Effector memory CD4-positive, alpha-beta T cell (primary cell): ENCODE measurements at regions not wholly inside any gene's neighbourhood (a gene's known extent, or its start where the extent isn't known, plus 50 kb on each side); places are given as distances from the start of the nearest gene placed in this dataset.

Experiments
- DNase-seq, 3 donors: peaks; one replicate each; pipeline ENCODE4 v3.0.0-alpha.2; 2020
- H3K27ac ChIP-seq: 2 replicates; pipeline ENCODE4 v1.7.0; 2013; ENCODE audit warnings: mild to moderate bottlenecking, low read length, moderate library complexity; ENCODE audit not compliant: insufficient read depth, poor library complexity, severe bottlenecking
- H3K27me3 ChIP-seq: replicated peaks from 2 replicates; pipeline ENCODE4 v1.7.0; 2013; ENCODE audit warnings: mild to moderate bottlenecking, low read length; ENCODE audit not compliant: insufficient read depth, control insufficient read depth, poor library complexity, severe bottlenecking
- H3K36me3 ChIP-seq: 2 replicates; pipeline ENCODE4 v1.7.0; 2013; ENCODE audit warnings: mild to moderate bottlenecking, low read length, moderate library complexity; ENCODE audit not compliant: control insufficient read depth, insufficient read depth
- H3K4me1 ChIP-seq: 2 replicates; pipeline ENCODE4 v1.7.0; 2013; ENCODE audit warnings: low read length, mild to moderate bottlenecking; ENCODE audit not compliant: control insufficient read depth, insufficient read depth, poor library complexity, severe bottlenecking
- H3K4me3 ChIP-seq: 2 replicates; pipeline ENCODE4 v1.7.0; 2013; ENCODE audit warnings: low read length, low read depth, mild to moderate bottlenecking; ENCODE audit not compliant: insufficient read depth, poor library complexity, severe bottlenecking
- H3K9me3 ChIP-seq: 2 replicates; pipeline ENCODE4 v1.7.0; 2013; ENCODE audit warnings: mild to moderate bottlenecking, low read length, moderate library complexity; ENCODE audit not compliant: control insufficient read depth

DNA sequence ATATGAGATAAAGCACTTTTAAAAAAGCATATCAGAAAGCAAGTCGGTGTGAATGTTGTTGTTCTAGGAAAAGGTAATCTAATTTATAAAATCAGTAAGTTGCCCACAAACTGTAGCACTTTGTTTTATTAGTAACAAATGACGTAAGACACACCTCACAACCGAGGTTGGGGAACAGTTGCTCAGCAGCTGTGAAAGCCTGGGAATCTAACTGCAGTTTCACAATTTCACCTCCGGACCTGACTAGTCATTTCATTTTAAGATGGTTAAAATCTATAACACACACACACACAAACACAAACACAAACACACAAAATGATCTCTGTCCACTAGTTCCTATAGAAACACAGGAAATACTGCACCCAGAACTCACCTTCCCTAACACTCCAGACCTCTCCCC is 406.7 kb upstream of the NR2F2 start:
- Histone ChIP-seq H3K27me3 (no peaks in the 10 kb centered on the region), H3K27ac (no peak overlapping the region), H3K4me1 (no peaks in the 10 kb centered on the region), H3K4me3 (no peak overlapping the region), H3K9me3 (no peaks in the 10 kb centered on the region), H3K36me3 (no peaks in the 10 kb centered on the region)
- DNase-seq = no peak

DNA sequence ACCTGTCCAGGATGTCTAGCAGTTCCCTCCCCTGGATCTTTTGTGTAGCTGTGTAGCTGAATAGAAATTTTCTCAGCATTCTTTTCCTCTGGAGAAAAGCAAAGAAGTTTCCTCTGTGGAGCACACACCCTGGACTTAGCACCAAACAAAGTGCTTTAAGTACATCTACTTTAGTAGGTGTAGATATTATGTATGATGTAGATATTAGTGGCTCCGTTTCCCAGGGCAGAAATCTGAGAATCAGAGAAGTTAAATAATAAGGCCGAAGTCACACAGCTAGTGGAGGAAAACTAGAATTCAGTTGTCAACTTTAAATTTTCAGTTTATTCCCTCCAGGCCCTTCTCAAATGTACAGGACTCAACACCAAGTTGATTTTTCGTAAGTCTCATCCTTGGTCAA is 401.7 kb upstream of the NR2F2 start:
- Histone ChIP-seq H3K4me3 (no peak overlapping the region), H3K4me1 (no peaks in the 10 kb centered on the region), H3K27me3 (no peaks in the 10 kb centered on the region), H3K36me3 (no peaks in the 10 kb centered on the region), H3K27ac (no peak overlapping the region), H3K9me3 (no peaks in the 10 kb centered on the region)
- no peak for DNase-seq

DNA sequence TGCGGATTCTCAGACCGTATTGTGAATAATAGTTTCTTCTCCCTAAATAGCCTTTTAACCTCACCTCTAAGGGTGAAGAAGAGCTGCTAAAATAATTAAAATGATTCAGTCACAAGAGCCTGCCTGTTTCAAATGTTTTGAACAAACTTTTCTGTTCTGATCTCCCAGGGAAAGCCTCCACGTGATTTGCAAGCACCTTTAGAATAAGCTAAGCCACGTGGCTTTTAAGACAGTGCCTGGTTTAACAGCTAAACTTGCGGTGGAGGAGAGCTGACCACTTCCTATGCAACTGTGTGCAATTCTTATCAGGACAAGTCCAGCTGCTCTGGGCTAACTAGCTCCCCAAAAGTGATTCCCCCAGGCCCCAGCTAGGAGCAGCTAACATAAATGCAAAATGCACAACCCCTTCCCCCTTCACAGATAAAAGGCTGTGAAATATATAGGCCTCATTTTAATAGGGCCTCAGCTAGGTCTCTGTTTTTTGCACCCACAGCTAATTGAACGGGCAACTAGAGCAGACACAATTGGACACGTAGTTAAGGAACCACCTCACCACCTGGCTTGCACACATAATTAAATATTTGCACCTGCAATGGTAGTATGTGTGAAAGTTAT is 401.2 kb upstream of the NR2F2 start:
- DNase-seq = no peak
- H3K27ac ChIP-seq = no peak overlapping the region

DNA sequence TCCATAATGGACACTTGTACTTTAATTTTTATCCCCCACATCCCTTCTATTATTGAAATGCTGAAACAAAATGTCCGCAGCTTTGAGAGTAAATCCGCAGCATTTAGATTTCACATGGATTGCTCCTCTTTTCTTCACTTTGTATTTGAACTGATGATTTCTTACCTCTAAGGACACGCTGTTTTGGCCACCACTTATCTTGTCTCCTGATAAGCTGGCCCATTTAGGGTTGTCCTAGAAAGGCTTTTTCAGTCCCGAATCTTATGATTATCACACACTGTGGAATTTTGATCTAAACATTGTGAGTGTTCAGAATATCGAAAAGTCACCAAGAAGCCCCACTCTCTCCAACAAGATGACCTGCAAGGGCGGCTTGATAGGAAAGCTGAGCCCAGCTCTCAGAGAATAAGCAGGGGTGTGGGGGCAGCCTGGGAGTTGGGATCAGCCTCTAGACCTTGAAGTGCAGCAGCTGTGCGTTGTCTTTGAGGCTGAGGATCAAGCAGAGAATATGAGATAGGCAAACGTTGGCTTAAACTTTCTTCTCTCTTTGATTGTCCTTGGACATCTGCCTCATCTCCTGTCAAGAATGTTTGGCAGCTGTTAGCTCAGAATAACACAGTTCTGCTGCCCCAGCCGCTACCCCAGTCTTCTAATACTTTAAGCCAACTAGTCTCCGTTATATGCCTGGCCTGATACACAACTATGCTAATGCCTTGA is 399.7 kb upstream of the NR2F2 start:
- H3K4me3 ChIP-seq = no peak overlapping the region
- H3K36me3 ChIP-seq = no peaks in the 10 kb centered on the region
- H3K9me3 ChIP-seq = no peaks in the 10 kb centered on the region
- no peak for DNase-seq
- H3K4me1 ChIP-seq = no peaks in the 10 kb centered on the region
- H3K27me3 ChIP-seq = no peaks in the 10 kb centered on the region
- H3K27ac ChIP-seq = no peak overlapping the region

More for the DNA sequence above, 401.2 kb upstream of the NR2F2 start:
- Histone ChIP-seq H3K27me3 (no peaks in the 10 kb centered on the region), H3K4me3 (no peak overlapping the region), H3K9me3 (no peaks in the 10 kb centered on the region), H3K4me1 (no peaks in the 10 kb centered on the region), H3K36me3 (no peaks in the 10 kb centered on the region)

DNA sequence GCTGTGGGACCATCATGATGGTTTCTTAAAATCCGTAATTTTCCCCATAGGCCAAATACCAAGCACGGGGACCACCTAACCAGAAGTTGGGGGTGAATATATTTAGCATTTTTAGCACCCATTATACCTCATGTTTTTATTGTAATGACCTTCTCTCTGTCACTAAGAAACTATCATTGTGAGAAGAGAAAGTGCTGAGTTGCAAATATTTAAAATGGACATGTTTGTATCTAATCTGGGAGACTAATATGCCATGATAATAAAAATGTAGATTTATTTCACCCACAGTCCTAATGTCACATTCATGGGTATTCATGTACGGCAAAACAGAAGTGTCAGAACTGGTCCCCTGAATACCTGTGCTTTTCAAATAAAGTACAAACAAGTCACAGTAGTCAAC is 398.9 kb upstream of the NR2F2 start:
- H3K9me3 ChIP-seq = no peaks in the 10 kb centered on the region
- DNase-seq = no peak
- H3K4me1 ChIP-seq = no peaks in the 10 kb centered on the region
- H3K4me3 ChIP-seq = no peak overlapping the region
- H3K36me3 ChIP-seq = no peaks in the 10 kb centered on the region
- H3K27ac ChIP-seq = no peak overlapping the region
- no peaks in the 10 kb centered on the region for H3K27me3 ChIP-seq

DNA sequence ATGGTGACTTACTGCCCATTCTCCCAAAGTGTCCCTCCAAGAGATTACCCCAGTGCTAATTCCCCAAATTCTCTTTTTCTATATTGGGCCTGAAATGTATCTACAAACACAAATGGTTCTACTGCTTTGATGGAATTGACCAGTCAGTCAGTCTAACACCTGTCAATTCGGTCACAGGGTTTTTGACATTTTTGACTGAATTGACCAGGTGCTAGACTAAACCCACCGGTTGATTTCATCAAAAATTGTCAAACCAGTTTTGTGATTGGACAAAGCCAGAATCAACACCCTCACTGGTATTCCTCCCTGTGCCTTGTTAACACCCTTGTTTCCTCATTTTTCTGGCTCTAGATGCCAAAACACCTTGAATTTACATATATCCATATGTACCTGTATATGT is 398.4 kb upstream of the NR2F2 start:
- Histone ChIP-seq H3K4me3 (no peak overlapping the region), H3K9me3 (no peaks in the 10 kb centered on the region), H3K36me3 (no peaks in the 10 kb centered on the region), H3K27ac (no peak overlapping the region), H3K4me1 (no peaks in the 10 kb centered on the region), H3K27me3 (no peaks in the 10 kb centered on the region)
- DNase-seq = no peak

DNA sequence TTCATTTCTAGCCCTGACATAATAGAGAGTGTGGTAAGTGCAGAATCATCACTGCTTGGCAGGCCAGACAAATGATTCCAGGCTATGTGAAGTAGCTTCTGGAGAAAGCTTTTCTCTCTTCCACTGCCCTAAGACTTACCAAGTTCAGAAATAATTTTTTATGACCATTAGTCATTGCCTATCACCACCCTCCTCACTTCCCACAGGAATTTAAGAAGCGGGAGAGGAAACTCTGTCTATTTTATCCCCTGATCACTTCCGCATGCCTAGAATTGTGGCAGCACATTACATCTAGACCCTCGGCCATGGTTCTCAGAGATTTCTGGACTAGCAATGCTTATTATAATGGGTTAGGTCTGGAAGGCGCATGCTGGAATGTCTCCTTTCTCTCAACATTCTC is 397.8 kb upstream of the NR2F2 start:
- DNase-seq = no peak
- H3K36me3 ChIP-seq = no peaks in the 10 kb centered on the region

DNA sequence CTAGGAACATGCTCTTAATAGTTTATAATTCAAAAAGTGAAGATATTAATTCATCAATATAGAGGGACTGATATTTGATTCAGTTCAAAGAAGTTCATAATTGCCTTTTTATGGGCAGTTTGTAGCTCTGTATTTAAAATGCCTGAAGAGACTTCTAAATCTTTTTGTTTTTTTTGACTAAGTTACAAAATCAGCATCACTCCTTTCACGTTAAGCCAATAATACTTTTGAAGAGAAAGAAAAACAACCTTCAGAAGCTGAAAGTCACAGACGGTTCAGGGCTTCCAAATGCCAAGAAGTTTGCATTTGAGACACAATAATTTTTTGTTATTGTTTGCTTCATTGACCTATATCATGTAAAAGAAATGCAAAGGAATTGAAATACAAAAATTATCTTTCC is 394.6 kb upstream of the NR2F2 start:
- H3K27ac ChIP-seq = no peak overlapping the region
- H3K4me3 ChIP-seq = no peak overlapping the region
- H3K9me3 ChIP-seq = no peaks in the 10 kb centered on the region
- H3K36me3 ChIP-seq = no peaks in the 10 kb centered on the region
- DNase-seq = no peak
- H3K4me1 ChIP-seq = no peaks in the 10 kb centered on the region
- H3K27me3 ChIP-seq = no peaks in the 10 kb centered on the region

More for the DNA sequence above, 397.8 kb upstream of the NR2F2 start:
- no peak overlapping the region for H3K27ac ChIP-seq
- H3K4me3 ChIP-seq = no peak overlapping the region
- no peaks in the 10 kb centered on the region for H3K4me1 ChIP-seq
- no peaks in the 10 kb centered on the region for H3K9me3 ChIP-seq
- no peaks in the 10 kb centered on the region for H3K27me3 ChIP-seq

DNA sequence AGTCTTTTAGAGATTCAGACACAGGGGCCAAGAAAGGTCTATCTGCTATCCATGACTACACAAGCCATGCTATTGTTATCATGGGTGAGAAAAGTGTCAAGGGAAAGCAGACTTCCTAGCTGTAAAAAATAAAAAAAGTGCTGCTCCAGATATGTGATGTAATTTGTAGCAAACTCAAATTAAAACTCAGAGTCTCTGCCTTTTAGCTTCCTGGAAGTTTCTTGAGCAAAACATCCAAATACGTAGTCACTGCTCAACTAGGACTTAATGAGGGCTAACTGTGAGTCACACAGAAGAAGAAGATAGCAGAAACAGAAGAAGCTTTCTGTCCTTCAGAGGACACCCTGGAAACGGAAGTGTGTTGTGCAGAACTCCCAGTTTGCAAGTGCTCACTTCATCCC is 393.4 kb upstream of the NR2F2 start:
- DNase-seq = no peak
- Histone ChIP-seq H3K27me3 (no peaks in the 10 kb centered on the region), H3K36me3 (no peaks in the 10 kb centered on the region), H3K4me1 (no peaks in the 10 kb centered on the region), H3K4me3 (no peak overlapping the region), H3K9me3 (no peaks in the 10 kb centered on the region), H3K27ac (no peak overlapping the region)

DNA sequence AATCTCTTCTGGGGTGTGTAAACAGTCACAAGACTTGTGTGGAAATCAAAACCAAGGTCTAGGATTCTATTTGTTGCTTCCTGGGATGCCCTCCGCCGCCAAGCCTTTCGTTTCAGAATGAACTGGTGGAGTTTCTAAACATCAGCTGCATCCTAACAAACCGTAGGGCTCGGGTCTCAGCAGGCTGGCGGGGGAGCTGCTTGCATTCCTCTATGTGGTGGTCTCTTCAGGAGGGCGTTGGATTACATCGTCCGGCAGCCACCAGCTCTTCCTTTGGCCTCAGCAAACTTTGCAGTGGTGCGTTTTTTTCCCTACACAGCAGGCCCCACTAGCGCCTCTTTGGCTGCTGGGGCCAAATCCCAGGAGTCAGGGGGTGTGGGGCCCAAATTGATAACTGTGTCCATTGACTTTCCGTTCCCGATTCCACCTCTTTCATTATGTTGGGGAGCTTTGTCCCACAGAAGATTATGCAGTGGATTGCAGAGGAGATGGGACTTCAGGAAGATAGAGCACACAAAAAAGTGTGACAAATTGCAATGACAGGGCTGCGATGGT is 390.0 kb upstream of the NR2F2 start:
- H3K4me3 ChIP-seq = no peak overlapping the region
- H3K36me3 ChIP-seq = no peaks in the 10 kb centered on the region
- H3K9me3 ChIP-seq = no peaks in the 10 kb centered on the region
- no peaks in the 10 kb centered on the region for H3K4me1 ChIP-seq
- no peak for DNase-seq
- no peak overlapping the region for H3K27ac ChIP-seq
- H3K27me3 ChIP-seq = no peaks in the 10 kb centered on the region
